ENCODE measurements at regions not wholly inside any gene's neighbourhood (a gene's known extent, or its start where the extent isn't known, plus 50 kb on each side); places are given as distances from the start of the nearest gene placed in this dataset.

DNA sequence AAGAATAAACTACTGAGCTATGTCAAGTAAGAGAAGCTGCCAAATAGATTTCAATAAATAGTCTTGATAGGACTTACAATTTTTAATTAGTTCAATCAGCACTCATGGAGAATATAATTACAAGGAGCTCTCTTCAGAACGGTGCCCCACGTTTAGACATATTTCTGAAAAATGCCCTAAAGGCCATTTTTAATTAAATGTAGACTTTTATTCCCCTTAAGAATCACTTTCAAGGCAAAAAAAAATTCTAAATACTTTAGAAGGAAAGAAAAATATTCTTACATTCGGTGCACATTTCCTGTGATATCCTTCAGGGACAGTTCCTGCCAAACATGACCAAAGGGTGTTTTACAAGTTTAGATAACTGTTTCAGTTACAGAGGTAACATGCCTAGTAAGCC is 202.5 kb upstream of the CDH7 start:
- TF ChIP-seq, protein P1, sequence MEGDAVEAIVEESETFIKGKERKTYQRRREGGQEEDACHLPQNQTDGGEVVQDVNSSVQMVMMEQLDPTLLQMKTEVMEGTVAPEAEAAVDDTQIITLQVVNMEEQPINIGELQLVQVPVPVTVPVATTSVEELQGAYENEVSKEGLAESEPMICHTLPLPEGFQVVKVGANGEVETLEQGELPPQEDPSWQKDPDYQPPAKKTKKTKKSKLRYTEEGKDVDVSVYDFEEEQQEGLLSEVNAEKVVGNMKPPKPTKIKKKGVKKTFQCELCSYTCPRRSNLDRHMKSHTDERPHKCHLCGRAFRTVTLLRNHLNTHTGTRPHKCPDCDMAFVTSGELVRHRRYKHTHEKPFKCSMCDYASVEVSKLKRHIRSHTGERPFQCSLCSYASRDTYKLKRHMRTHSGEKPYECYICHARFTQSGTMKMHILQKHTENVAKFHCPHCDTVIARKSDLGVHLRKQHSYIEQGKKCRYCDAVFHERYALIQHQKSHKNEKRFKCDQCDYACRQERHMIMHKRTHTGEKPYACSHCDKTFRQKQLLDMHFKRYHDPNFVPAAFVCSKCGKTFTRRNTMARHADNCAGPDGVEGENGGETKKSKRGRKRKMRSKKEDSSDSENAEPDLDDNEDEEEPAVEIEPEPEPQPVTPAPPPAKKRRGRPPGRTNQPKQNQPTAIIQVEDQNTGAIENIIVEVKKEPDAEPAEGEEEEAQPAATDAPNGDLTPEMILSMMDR (IDR thresholded peaks at IDR 0.05; ENCODE audit: low read depth, low read length), result no peak
- TF ChIP-seq POLR2A (IDR thresholded peaks at IDR 0.05; ENCODE audit: extremely low read depth, insufficient read length), result no peak
- no peak for TF ChIP-seq MYC (IDR thresholded peaks at IDR 0.05; ENCODE audit: low read depth, low read length)
